NT2/D1 (cell line): ENCODE measurements at regions not wholly inside any gene's neighbourhood (a gene's known extent, or its start where the extent isn't known, plus 50 kb on each side); places are given as distances from the start of the nearest gene placed in this dataset.

Source experiments
- SUZ12 ChIP-seq: IDR thresholded peaks from 2 replicates; pipeline ENCODE4 v1.6.1; 2011; ENCODE audit not compliant: insufficient read length, insufficient read depth; ENCODE audit errors: extremely low read depth
- YY1 ChIP-seq: IDR thresholded peaks from 2 replicates; pipeline ENCODE4 v1.6.1; 2011; ENCODE audit not compliant: insufficient read length, insufficient read depth
- ZNF274 ChIP-seq: IDR thresholded peaks from 2 replicates; pipeline ENCODE4 v1.6.1; 2011; ENCODE audit warnings: mild to moderate bottlenecking, low read depth, low read length

DNA sequence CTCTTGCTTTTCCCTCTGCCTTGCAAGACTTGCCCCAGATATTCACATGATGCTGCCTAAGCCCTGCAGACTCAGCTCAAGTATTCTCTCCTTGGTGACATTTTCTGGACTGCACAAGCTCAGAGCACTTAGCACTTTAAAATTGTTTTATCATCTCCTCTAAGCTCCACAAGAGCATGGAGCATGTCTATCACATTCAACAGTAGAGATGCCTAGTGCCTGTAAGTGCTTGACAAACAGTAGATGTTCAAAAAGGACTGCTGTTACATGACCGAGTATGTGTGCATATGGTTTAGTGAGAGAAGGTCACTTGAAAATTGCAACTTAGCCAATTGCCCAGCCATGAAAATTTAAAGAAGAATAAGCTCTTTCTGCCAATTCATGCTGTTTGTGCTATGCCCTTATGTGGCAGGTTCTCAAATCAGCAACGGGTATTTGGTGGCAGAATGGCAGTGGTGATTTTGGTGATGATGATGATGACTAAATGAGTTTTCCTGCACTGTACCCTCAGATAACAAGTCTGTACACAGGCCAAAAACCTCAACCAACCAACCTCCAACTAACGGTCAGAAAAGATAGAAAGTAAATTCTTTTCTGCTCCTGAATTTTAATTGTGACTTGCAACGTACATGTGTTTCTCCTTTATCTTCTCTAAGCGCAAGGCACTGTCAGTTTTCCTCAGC lies 647.2 kb upstream of the UBE2E2 start:
- TF ChIP-seq ZNF274 (no peak), SUZ12 (no peak), YY1 (no peak)
